ENCODE measurements at regions not wholly inside any gene's neighbourhood (a gene's known extent, or its start where the extent isn't known, plus 50 kb on each side); places are given as distances from the start of the nearest gene placed in this dataset.

GRCh38 chr6:95478941-95479340 lies 98.4 kb upstream of the MANEA start:
- H3K27ac ChIP-seq, result no peak overlapping the region
- TF ChIP-seq EP300 (IDR thresholded peaks at IDR 0.05), result no peak
- no peak for TF ChIP-seq CTCF (IDR thresholded peaks at IDR 0.05)
- no peaks in the 10 kb centered on the region for H3K4me1 ChIP-seq
- no peaks in the 10 kb centered on the region for H3K9me3 ChIP-seq
- H3K27me3 ChIP-seq, result no peaks in the 10 kb centered on the region
- intact Hi-C loops (cut with DNase I), result no loop called here
- no peak for DNase-seq
- no peak overlapping the region for H3K4me3 ChIP-seq
- H3K36me3 ChIP-seq, result no peaks in the 10 kb centered on the region

- H3K27ac ChIP-seq, result no peak overlapping the region
- intact Hi-C loops (cut with DNase I), result no loop called here
- TF ChIP-seq CTCF (IDR thresholded peaks at IDR 0.05) (no peak), EP300 (IDR thresholded peaks at IDR 0.05) (no peak), POLR2A (IDR thresholded peaks at IDR 0.05) (no peak), POLR2AphosphoS5 (IDR thresholded peaks at IDR 0.05) (no peak)
- H3K36me3 ChIP-seq, result no peaks in the 10 kb centered on the region
- H3K4me1 ChIP-seq, result no peaks in the 10 kb centered on the region
- no peaks in the 10 kb centered on the region for H3K27me3 ChIP-seq
- no peak for DNase-seq
- H3K9me3 ChIP-seq, result no peaks in the 10 kb centered on the region
- H3K4me3 ChIP-seq, result no peak overlapping the region
Measured at GRCh38 chr6:95487817-95488216, 89.5 kb upstream of the MANEA start.

- Histone ChIP-seq H3K4me1 (no peaks in the 10 kb centered on the region), H3K27ac (no peak overlapping the region), H3K27me3 (no peaks in the 10 kb centered on the region), H3K36me3 (no peaks in the 10 kb centered on the region), H3K4me3 (no peak overlapping the region), H3K9me3 (no peaks in the 10 kb centered on the region)
- DNase-seq, result no peak
- 20 to 38% methylated on average over 3 of the region's 3 CpGs for WGBS, 2 donors
- TF ChIP-seq EP300 (IDR thresholded peaks at IDR 0.05) (no peak), POLR2A (IDR thresholded peaks at IDR 0.05) (no peak), POLR2AphosphoS5 (IDR thresholded peaks at IDR 0.05) (no peak), CTCF (IDR thresholded peaks at IDR 0.05) (no peak)
- intact Hi-C loops (cut with DNase I), result no loop called here
Measured at GRCh38 chr6:95489185-95489863, 88.0 kb upstream of the MANEA start.

GRCh38 chr6:95496769-95497426 lies 80.4 kb upstream of the MANEA start:
- intact Hi-C loops (cut with DNase I), result no loop called here

GRCh38 chr6:95501032-95501904 lies 76.1 kb upstream of the MANEA start:
- Histone ChIP-seq H3K4me3 (no peak overlapping the region), H3K36me3 (no peaks in the 10 kb centered on the region), H3K4me1 (no peaks in the 10 kb centered on the region), H3K27ac (no peak overlapping the region), H3K9me3 (peaks cover 0 to 7% (median 3%) of the 10 kb centered on the region in 4 donors), H3K27me3 (no peaks in the 10 kb centered on the region)
- no peak for DNase-seq
- intact Hi-C loops (cut with DNase I), result no loop called here
- no peak for TF ChIP-seq POLR2A (IDR thresholded peaks at IDR 0.05)
- no peak for TF ChIP-seq EP300 (IDR thresholded peaks at IDR 0.05)
- TF ChIP-seq CTCF (IDR thresholded peaks at IDR 0.05), result no peak
- no peak for TF ChIP-seq POLR2AphosphoS5 (IDR thresholded peaks at IDR 0.05)
- 89 to 95% methylated on average over 4 of the region's 4 CpGs for WGBS, 2 donors

More at GRCh38 chr6:95496769-95497426, 80.4 kb upstream of the MANEA start:
- peaks cover 0 to 5% (median 0%) of the 10 kb centered on the region in 4 donors for H3K9me3 ChIP-seq
- TF ChIP-seq POLR2AphosphoS5 (IDR thresholded peaks at IDR 0.05), result no peak
- H3K27ac ChIP-seq, result no peak overlapping the region
- no peak overlapping the region for H3K4me3 ChIP-seq
- H3K36me3 ChIP-seq, result no peaks in the 10 kb centered on the region
- no peaks in the 10 kb centered on the region for H3K27me3 ChIP-seq
- DNase-seq, result no peak
- 93 to 94% methylated on average over 28 of the region's 28 CpGs for WGBS, 2 donors
- H3K4me1 ChIP-seq, result no peaks in the 10 kb centered on the region
